ENCODE measurements at regions not wholly inside any gene's neighbourhood (a gene's known extent, or its start where the extent isn't known, plus 50 kb on each side); places are given as distances from the start of the nearest gene placed in this dataset.

GRCh38 chr3:140845882-140846281 is 95.8 kb upstream of the SLC25A36 start:
- no peak for TF ChIP-seq CTCF (IDR thresholded peaks at IDR 0.05)
- no peak for TF ChIP-seq POLR2A (IDR thresholded peaks at IDR 0.05)

All from body of pancreas (tissue), 4 donors.